MCF 10A (cell line): ENCODE measurements at regions not wholly inside any gene's neighbourhood (a gene's known extent, or its start where the extent isn't known, plus 50 kb on each side); places are given as distances from the start of the nearest gene placed in this dataset.

Experiments used
- BruUV-seq: library from RNA; stranded (reverse); fragments of 400-500 nt; replicated peaks from 2 replicates; lab custom pipeline; 2021; lab: Mats Ljungman, UMichigan
- CTCF ChIA-PET: fragments of 300-600 bp; sonication (Branson Sonifier 250); formaldehyde crosslinking; extraction: SDS; loops from one replicate; lab custom pipeline; 2021; ENCODE audit warnings: antibody characterized with exemption, inconsistent platforms; lab: Yijun Ruan, JAX
- POLR2A ChIA-PET: fragments of 300-600, 350-650 bp; sonication (Branson Sonifier 250); formaldehyde crosslinking; extraction: SDS; loops from one replicate; lab custom pipeline; 2020; ENCODE audit warnings: antibody characterized with exemption, inconsistent platforms; lab: Yijun Ruan, JAX
- DNase-seq: peaks from one replicate; pipeline ENCODE4 v3.0.0-alpha.2; 2018; ENCODE audit not compliant: unreplicated experiment
- H3K27ac Mint-ChIP-seq: one replicate; pipeline ENCODE4 v1.8.0; 2022; ENCODE audit warnings: mild to moderate bottlenecking, low read depth, mixed read lengths; ENCODE audit not compliant: unreplicated experiment
- H3K27me3 Mint-ChIP-seq: one replicate; pipeline ENCODE4 v1.8.0; 2022; ENCODE audit warnings: mixed read lengths; ENCODE audit not compliant: insufficient read depth, unreplicated experiment
- H3K36me3 Mint-ChIP-seq: one replicate; pipeline ENCODE4 v1.8.0; 2022; ENCODE audit warnings: mild to moderate bottlenecking, moderate library complexity, mixed read lengths; ENCODE audit not compliant: insufficient read depth, unreplicated experiment
- H3K4me1 Mint-ChIP-seq: one replicate; pipeline ENCODE4 v1.8.0; 2022; ENCODE audit warnings: mixed read lengths; ENCODE audit not compliant: insufficient read depth, unreplicated experiment
- H3K4me3 Mint-ChIP-seq: one replicate; pipeline ENCODE4 v1.8.0; 2022; ENCODE audit warnings: mild to moderate bottlenecking, moderate library complexity, mixed read lengths; ENCODE audit not compliant: unreplicated experiment
- H3K9me3 Mint-ChIP-seq: one replicate; pipeline ENCODE4 v1.8.0; 2022; ENCODE audit warnings: mixed read lengths; ENCODE audit not compliant: unreplicated experiment
- intact Hi-C: fragments of 100-400 bp; cut with micrococcal nuclease; formaldehyde crosslinking; loops from 2 replicates; pipeline ENCODE4 v1.14.1; 2022
- TF ChIP-seq, protein P1 (sequence below): fragments of 200-600 bp; IDR thresholded peaks from one replicate; pipeline ENCODE4 v1.8.0; 2022; ENCODE audit warnings: antibody characterized with exemption, mild to moderate bottlenecking; ENCODE audit not compliant: unreplicated experiment

DNA sequence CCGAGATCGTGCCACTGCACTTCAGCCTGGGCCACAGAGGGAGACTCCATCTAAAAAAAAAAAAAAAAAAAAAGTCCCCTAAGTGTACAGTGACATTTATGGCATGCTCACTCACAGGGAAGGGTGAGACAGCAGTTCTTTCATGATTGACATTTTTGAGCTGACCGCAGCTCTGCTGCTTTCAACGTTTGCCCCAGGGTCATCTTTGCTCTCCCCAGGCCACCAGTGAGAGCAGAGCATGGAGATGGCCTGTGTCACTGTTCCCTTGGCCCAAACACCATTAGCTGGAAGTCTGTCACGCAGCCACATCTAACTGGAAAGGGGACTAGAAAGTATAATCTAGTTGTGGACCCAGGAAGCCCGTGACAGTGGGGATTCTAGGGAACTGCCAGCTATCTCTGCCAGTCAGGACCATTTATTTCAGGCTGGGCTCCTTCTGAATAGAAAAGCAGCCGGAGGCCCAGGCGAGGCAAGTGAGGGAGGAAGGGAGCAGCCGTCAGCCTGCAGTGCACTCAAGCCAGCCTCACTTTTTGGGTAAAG, 193.4 kb upstream of the HES1 start:
- no TSS peak for BruUV-seq
- ChIA-PET CTCF (no interaction called here), POLR2A (interaction anchor here (0.7 kb wide), 1 partner anchor 147 kb away, joined by 3 read pairs; no protein-coding TSS in a partner anchor)
- peaks cover 6% of the 10 kb centered on the region for H3K4me1 Mint-ChIP-seq
- no peaks in the 10 kb centered on the region for H3K9me3 Mint-ChIP-seq
- DNase-seq: no peak
- H3K27me3 Mint-ChIP-seq: no peaks in the 10 kb centered on the region
- no peaks in the 10 kb centered on the region for H3K36me3 Mint-ChIP-seq
- intact Hi-C loops: no loop called here
- H3K4me3 Mint-ChIP-seq: no peak overlapping the region
- no peak overlapping the region for H3K27ac Mint-ChIP-seq
- TF ChIP-seq, protein P1, sequence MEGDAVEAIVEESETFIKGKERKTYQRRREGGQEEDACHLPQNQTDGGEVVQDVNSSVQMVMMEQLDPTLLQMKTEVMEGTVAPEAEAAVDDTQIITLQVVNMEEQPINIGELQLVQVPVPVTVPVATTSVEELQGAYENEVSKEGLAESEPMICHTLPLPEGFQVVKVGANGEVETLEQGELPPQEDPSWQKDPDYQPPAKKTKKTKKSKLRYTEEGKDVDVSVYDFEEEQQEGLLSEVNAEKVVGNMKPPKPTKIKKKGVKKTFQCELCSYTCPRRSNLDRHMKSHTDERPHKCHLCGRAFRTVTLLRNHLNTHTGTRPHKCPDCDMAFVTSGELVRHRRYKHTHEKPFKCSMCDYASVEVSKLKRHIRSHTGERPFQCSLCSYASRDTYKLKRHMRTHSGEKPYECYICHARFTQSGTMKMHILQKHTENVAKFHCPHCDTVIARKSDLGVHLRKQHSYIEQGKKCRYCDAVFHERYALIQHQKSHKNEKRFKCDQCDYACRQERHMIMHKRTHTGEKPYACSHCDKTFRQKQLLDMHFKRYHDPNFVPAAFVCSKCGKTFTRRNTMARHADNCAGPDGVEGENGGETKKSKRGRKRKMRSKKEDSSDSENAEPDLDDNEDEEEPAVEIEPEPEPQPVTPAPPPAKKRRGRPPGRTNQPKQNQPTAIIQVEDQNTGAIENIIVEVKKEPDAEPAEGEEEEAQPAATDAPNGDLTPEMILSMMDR: no peak

DNA sequence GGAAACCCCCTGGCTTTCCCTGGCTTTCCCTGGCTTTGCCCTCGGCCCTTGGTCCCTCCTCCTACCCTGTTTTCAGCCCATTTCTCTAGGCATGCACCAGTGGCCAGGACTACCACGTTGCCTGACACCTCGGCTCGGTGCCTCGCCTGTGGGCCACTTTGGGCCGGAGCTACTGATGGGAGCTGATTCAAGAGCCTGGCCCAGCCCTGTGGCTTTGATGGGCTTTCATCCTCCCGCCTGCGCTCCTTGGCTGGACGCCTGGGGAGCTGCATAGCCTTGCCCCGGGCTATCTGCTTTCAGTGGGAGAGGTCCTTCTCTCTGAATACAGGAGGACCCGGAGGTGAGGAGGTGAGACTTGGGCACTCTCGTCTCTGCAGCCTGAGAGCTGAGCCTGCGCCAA, 192.7 kb upstream of the HES1 start:
- CTCF ChIA-PET: no interaction called here
- Mint-ChIP-seq H3K27me3 (no peaks in the 10 kb centered on the region), H3K4me3 (no peak overlapping the region), H3K9me3 (no peaks in the 10 kb centered on the region), H3K36me3 (no peaks in the 10 kb centered on the region), H3K4me1 (peaks cover 6% of the 10 kb centered on the region), H3K27ac (no peak overlapping the region)
- POLR2A ChIA-PET: interaction anchor here (1.3 kb wide), 1 partner anchor 10 kb away, joined by 6 read pairs; no protein-coding TSS in a partner anchor
- DNase-seq: no peak
- intact Hi-C loops: no loop called here
- TF ChIP-seq, protein P1: no peak
- no TSS peak for BruUV-seq

DNA sequence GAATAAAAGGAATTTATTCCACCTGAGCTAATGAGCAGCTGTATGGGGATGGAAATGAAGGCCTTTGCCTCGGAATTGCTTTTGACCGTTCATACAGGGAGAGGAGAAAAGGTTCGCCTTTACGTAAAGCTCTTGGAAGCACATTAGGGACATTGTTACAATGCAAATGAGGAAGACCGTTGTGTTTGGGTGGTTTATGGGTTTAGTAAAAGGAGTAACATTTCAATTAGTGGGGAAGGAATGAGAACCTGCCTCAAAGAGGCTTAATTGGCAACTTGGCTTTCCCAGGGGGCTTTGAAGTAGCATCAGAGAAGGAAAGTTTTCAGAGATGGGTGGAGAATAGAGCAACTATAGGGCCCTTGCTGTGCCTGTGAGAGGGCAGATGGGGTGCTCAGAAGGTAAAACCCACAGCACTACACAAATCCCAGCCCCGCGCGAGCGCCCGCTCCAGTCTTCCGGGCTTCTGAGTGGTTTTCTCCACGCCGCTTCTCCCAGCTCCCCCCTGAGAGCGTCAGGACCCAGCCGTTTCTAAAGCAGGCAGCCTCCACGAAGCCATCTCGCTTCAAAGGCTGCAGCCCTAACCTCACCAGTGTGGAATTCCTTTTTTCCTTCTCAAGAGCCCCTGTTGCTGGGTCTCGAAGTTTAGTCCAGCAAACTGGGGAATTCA, 192.0 kb upstream of the HES1 start:
- H3K27ac Mint-ChIP-seq: no peak overlapping the region
- peaks cover 13% of the 10 kb centered on the region for H3K4me1 Mint-ChIP-seq
- no peaks in the 10 kb centered on the region for H3K36me3 Mint-ChIP-seq
- no peak overlapping the region for H3K4me3 Mint-ChIP-seq
- no peaks in the 10 kb centered on the region for H3K9me3 Mint-ChIP-seq
- POLR2A ChIA-PET: interaction anchor here (1.3 kb wide), 1 partner anchor 11 kb away, joined by 6 read pairs; no protein-coding TSS in a partner anchor
- TF ChIP-seq, protein P1: no peak
- intact Hi-C loops: no loop called here
- CTCF ChIA-PET: no interaction called here
- H3K27me3 Mint-ChIP-seq: no peaks in the 10 kb centered on the region
- no TSS peak for BruUV-seq
- no peak for DNase-seq

DNA sequence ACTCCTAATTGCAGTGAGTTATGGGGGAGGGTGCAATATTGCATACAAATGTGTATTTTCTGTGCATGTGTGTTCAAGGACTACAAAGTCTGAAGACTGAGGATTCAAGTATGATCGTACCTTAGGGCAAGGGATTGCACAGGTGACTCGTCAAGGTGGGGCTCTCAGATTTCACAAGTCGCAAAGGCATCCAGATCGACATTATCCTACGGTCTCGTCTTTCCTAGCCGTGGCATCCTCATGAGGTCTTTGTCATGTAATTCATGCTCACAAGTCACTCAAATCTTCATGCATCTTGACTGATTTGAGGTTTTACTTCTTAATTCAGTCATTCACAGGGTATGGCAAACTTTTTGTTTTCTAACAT, 191.4 kb upstream of the HES1 start:
- peaks cover 13% of the 10 kb centered on the region for H3K4me1 Mint-ChIP-seq
- H3K27ac Mint-ChIP-seq: no peak overlapping the region
- intact Hi-C loops: no loop called here
- no peak for DNase-seq
- no TSS peak for BruUV-seq
- TF ChIP-seq, protein P1: no peak
- H3K27me3 Mint-ChIP-seq: no peaks in the 10 kb centered on the region
- H3K36me3 Mint-ChIP-seq: no peaks in the 10 kb centered on the region
- H3K4me3 Mint-ChIP-seq: no peak overlapping the region
- ChIA-PET POLR2A (interaction anchor here (1.3 kb wide), 1 partner anchor 11 kb away, joined by 6 read pairs; no protein-coding TSS in a partner anchor), CTCF (interaction anchor here (0.7 kb wide), 1 partner anchor 102 kb away, joined by 3 read pairs; no protein-coding TSS in a partner anchor)
- no peaks in the 10 kb centered on the region for H3K9me3 Mint-ChIP-seq
